AG09319 (cell line): ENCODE measurements at regions not wholly inside any gene's neighbourhood (a gene's known extent, or its start where the extent isn't known, plus 50 kb on each side); places are given as distances from the start of the nearest gene placed in this dataset.

Experiments used
- DNase-seq: peaks from one replicate; pipeline ENCODE4 v3.0.0-alpha.2; 2010; ENCODE audit warnings: low read depth; ENCODE audit errors: extremely low read depth
- CTCF ChIP-seq: IDR thresholded peaks from 2 replicates; pipeline ENCODE4 v1.5.1; 2011; ENCODE audit warnings: low read depth, mild to moderate bottlenecking, inconsistent platforms, low read length, moderate library complexity

- no peak for DNase-seq
Measured at GRCh38 chr10:120262857-120263547, 194.0 kb upstream of the PLPP4 start.

GRCh38 chr10:120266022-120266421 is 191.0 kb upstream of the PLPP4 start:
- no peak for TF ChIP-seq CTCF
- DNase-seq = no peak

More at GRCh38 chr10:120262857-120263547, 194.0 kb upstream of the PLPP4 start:
- TF ChIP-seq CTCF = no peak

- no peak for DNase-seq
- TF ChIP-seq CTCF = no peak
Measured at GRCh38 chr10:120270906-120271305, 186.1 kb upstream of the PLPP4 start.

GRCh38 chr10:120271696-120272095 is 185.3 kb upstream of the PLPP4 start:
- TF ChIP-seq CTCF = no peak
- no peak for DNase-seq

GRCh38 chr10:120272350-120272749 is 184.7 kb upstream of the PLPP4 start:
- DNase-seq = no peak
- no peak for TF ChIP-seq CTCF

GRCh38 chr10:120278069-120278468 is 179.0 kb upstream of the PLPP4 start:
- DNase-seq = no peak
- TF ChIP-seq CTCF = no peak

- TF ChIP-seq CTCF = no peak
- no peak for DNase-seq
Measured at GRCh38 chr10:120279196-120279595, 177.8 kb upstream of the PLPP4 start.
